Liver (tissue), 8 donors: ENCODE measurements at regions not wholly inside any gene's neighbourhood (a gene's known extent, or its start where the extent isn't known, plus 50 kb on each side); places are given as distances from the start of the nearest gene placed in this dataset.

ENCODE experiments used
- DNase-seq: peaks from one replicate; pipeline ENCODE4 v3.0.0-alpha.2; 2017; ENCODE audit warnings: low spot score
- H3K27ac ChIP-seq, 2 donors: one replicate each; pipeline ENCODE4 v1.7.0; 2013; ENCODE audit warnings: inconsistent platforms in 2 of 2, low read length in 2 of 2, control low read depth in 1 of 2, low read depth in 1 of 2, mild to moderate bottlenecking in 1 of 2
- H3K27me3 ChIP-seq, 4 donors: one replicate each; pipeline versions ENCODE4 v1.6.1 to v1.7.0; 2013; ENCODE audit warnings: low read length in 3 of 4, inconsistent platforms in 1 of 4, mild to moderate bottlenecking in 1 of 4, moderate library complexity in 1 of 4; ENCODE audit not compliant: control insufficient read depth in 4 of 4, insufficient read depth in 4 of 4
- H3K36me3 ChIP-seq, 4 donors: one replicate each; pipeline versions ENCODE4 v1.6.1 to v1.7.0; 2013; ENCODE audit warnings: low read length in 3 of 4, mild to moderate bottlenecking in 3 of 4, low read depth in 1 of 4, moderate library complexity in 1 of 4; ENCODE audit not compliant: control insufficient read depth in 4 of 4, insufficient read depth in 3 of 4
- H3K4me1 ChIP-seq, 4 donors: one replicate each; pipeline versions ENCODE4 v1.6.1 to v1.7.0; 2013; ENCODE audit warnings: low read length in 3 of 4, mild to moderate bottlenecking in 3 of 4, moderate library complexity in 1 of 4; ENCODE audit not compliant: control insufficient read depth in 4 of 4, insufficient read depth in 4 of 4
- H3K4me3 ChIP-seq, 3 donors: one replicate each; pipeline versions ENCODE4 v1.6.1 to v1.7.0; 2013; ENCODE audit warnings: low read length in 3 of 3, control low read depth in 1 of 3, low read depth in 1 of 3, mild to moderate bottlenecking in 1 of 3
- H3K9ac ChIP-seq, 2 donors: one replicate each; pipeline ENCODE4 v1.7.0; 2013; ENCODE audit warnings: low read length in 2 of 2, mild to moderate bottlenecking in 2 of 2, moderate library complexity in 2 of 2, control low read depth in 1 of 2, low read depth in 1 of 2
- H3K9me3 ChIP-seq, 4 donors: one replicate each; pipeline versions ENCODE4 v1.6.1 to v1.7.0; 2013; ENCODE audit warnings: low read length in 3 of 4; ENCODE audit not compliant: control insufficient read depth in 4 of 4
- ATF3 ChIP-seq: IDR thresholded peaks from 2 replicates; pipeline ENCODE4 v1.6.1; 2016; ENCODE audit warnings: antibody characterized with exemption
- EGR1 ChIP-seq, 2 donors: IDR thresholded peaks; 2 replicates each; pipeline ENCODE4 v1.6.1; 2016 to 2018; ENCODE audit warnings: antibody characterized with exemption in 2 of 2, low read depth in 2 of 2
- FOXA1 ChIP-seq: IDR thresholded peaks from 2 replicates; pipeline ENCODE4 v1.6.1; 2016; ENCODE audit warnings: antibody characterized with exemption
- FOXA2 ChIP-seq: IDR thresholded peaks from 2 replicates; pipeline ENCODE4 v1.6.1; 2016; ENCODE audit warnings: antibody characterized with exemption
- GABPA ChIP-seq, 2 donors: IDR thresholded peaks in 1 of 2; conservative IDR thresholded peaks in 1 of 2; 2 replicates each; pipeline ENCODE4 v1.6.1; 2016; ENCODE audit warnings: antibody characterized with exemption in 2 of 2, mild to moderate bottlenecking in 1 of 2, moderate library complexity in 1 of 2
- HNF4A ChIP-seq, 2 donors: conservative IDR thresholded peaks; 2 replicates each; pipeline ENCODE4 v1.6.1; 2016; ENCODE audit warnings: antibody characterized with exemption in 2 of 2, mild to moderate bottlenecking in 2 of 2
- HNF4G ChIP-seq: IDR thresholded peaks from 2 replicates; pipeline ENCODE4 v1.6.1; 2016; ENCODE audit warnings: antibody characterized with exemption
- JUND ChIP-seq, 2 donors: IDR thresholded peaks; 2 replicates each; pipeline ENCODE4 v1.6.1; 2016; ENCODE audit warnings: antibody characterized with exemption in 2 of 2
- MAX ChIP-seq: IDR thresholded peaks from 2 replicates; pipeline ENCODE4 v1.6.1; 2016; ENCODE audit warnings: antibody characterized with exemption
- NR2F2 ChIP-seq: IDR thresholded peaks from 2 replicates; pipeline ENCODE4 v1.6.1; 2016; ENCODE audit warnings: antibody characterized with exemption
- RAD21 ChIP-seq, 2 donors: IDR thresholded peaks; 2 replicates each; pipeline ENCODE4 v1.6.1; 2016; ENCODE audit warnings: antibody characterized with exemption in 2 of 2, mild to moderate bottlenecking in 2 of 2
- RXRA ChIP-seq, 2 donors: IDR thresholded peaks; 2 replicates each; pipeline ENCODE4 v1.6.1; 2017 to 2018; ENCODE audit warnings: antibody characterized with exemption in 2 of 2, mild to moderate bottlenecking in 1 of 2
- SP1 ChIP-seq: IDR thresholded peaks from 2 replicates; pipeline ENCODE4 v1.6.1; 2018; ENCODE audit warnings: antibody characterized with exemption, mild to moderate bottlenecking
- TAF1 ChIP-seq: conservative IDR thresholded peaks from 2 replicates; pipeline ENCODE4 v1.6.1; 2016; ENCODE audit warnings: antibody characterized with exemption, mild to moderate bottlenecking
- YY1 ChIP-seq: IDR thresholded peaks from 2 replicates; pipeline ENCODE4 v1.6.1; 2016; ENCODE audit warnings: antibody characterized with exemption, mild to moderate bottlenecking
- WGBS: extraction: QIAGEN DNeasy Blood & Tissue Kit; methylation state at CpG from one replicate; pipeline ENCODE4 v1.1.7; 2013; 5-methylcytosine and 5-hydroxymethylcytosine counted together
- TF ChIP-seq, protein P1 (sequence below): IDR thresholded peaks from 2 replicates; pipeline ENCODE4 v1.6.1; 2016; ENCODE audit warnings: antibody characterized with exemption
- TF ChIP-seq, protein P2 (sequence below): fragments of 150-350 bp; IDR thresholded peaks from 2 replicates; pipeline ENCODE4 v1.5.1; 2017; ENCODE audit warnings: improper control_type of control experiment, low read depth, low read length; ENCODE audit not compliant: missing input control
- TF ChIP-seq, protein P3 (sequence below): IDR thresholded peaks from 2 replicates; pipeline ENCODE4 v1.6.1; 2016; ENCODE audit warnings: antibody characterized with exemption, mild to moderate bottlenecking
- donor health status: healthy.
- donor health status: healthy.
- donor health status: healthy.
- donor health status: healthy.
- donor health status: healthy.

GRCh38 chr10:105494303-105494702 lies 853.2 kb downstream of the SORCS3 start:
- 55% methylated on average over 2 of the region's 2 CpGs for WGBS
- Histone ChIP-seq H3K27me3 (no peaks in the 10 kb centered on the region), H3K9me3 (no peaks in the 10 kb centered on the region), H3K4me3 (no peak overlapping the region), H3K9ac (no peak overlapping the region), H3K27ac (no peak overlapping the region), H3K36me3 (no peaks in the 10 kb centered on the region), H3K4me1 (no peaks in the 10 kb centered on the region)
- no peak for DNase-seq
- no peak for TF ChIP-seq SP1
- no peak for TF ChIP-seq RXRA (IDR thresholded peaks at IDR 0.05)

GRCh38 chr10:105473170-105473569 lies 832.1 kb downstream of the SORCS3 start:
- H3K27me3 ChIP-seq, result no peaks in the 10 kb centered on the region
- H3K9ac ChIP-seq, result no peak overlapping the region
- no peaks in the 10 kb centered on the region for H3K9me3 ChIP-seq
- no peak overlapping the region for H3K4me3 ChIP-seq
- no peaks in the 10 kb centered on the region for H3K4me1 ChIP-seq
- no peak for DNase-seq
- 52% methylated on average over 4 of the region's 4 CpGs for WGBS
- no peaks in the 10 kb centered on the region for H3K36me3 ChIP-seq
- no peak overlapping the region for H3K27ac ChIP-seq
- no peak for TF ChIP-seq RXRA (IDR thresholded peaks at IDR 0.05)
- TF ChIP-seq NR2F2, result no peak
- TF ChIP-seq EGR1 (IDR thresholded peaks at IDR 0.05; ENCODE audit: low read depth in 2 of 2), result no peak
- no peak for TF ChIP-seq HNF4A (conservative IDR thresholded peaks at IDR 0.05)
- TF ChIP-seq RAD21 (IDR thresholded peaks at IDR 0.05), result no peak
- TF ChIP-seq, protein P1, sequence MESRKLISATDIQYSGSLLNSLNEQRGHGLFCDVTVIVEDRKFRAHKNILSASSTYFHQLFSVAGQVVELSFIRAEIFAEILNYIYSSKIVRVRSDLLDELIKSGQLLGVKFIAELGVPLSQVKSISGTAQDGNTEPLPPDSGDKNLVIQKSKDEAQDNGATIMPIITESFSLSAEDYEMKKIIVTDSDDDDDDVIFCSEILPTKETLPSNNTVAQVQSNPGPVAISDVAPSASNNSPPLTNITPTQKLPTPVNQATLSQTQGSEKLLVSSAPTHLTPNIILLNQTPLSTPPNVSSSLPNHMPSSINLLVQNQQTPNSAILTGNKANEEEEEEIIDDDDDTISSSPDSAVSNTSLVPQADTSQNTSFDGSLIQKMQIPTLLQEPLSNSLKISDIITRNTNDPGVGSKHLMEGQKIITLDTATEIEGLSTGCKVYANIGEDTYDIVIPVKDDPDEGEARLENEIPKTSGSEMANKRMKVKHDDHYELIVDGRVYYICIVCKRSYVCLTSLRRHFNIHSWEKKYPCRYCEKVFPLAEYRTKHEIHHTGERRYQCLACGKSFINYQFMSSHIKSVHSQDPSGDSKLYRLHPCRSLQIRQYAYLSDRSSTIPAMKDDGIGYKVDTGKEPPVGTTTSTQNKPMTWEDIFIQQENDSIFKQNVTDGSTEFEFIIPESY, result no peak

- Histone ChIP-seq H3K27me3 (no peaks in the 10 kb centered on the region), H3K9me3 (no peaks in the 10 kb centered on the region), H3K4me1 (no peaks in the 10 kb centered on the region), H3K9ac (no peak overlapping the region), H3K27ac (no peak overlapping the region), H3K4me3 (no peak overlapping the region), H3K36me3 (no peaks in the 10 kb centered on the region)
- no peak for DNase-seq
- WGBS, result 17% methylated on average over 1 of the region's 1 CpG
- TF ChIP-seq FOXA2, result no peak
- TF ChIP-seq, protein P2, sequence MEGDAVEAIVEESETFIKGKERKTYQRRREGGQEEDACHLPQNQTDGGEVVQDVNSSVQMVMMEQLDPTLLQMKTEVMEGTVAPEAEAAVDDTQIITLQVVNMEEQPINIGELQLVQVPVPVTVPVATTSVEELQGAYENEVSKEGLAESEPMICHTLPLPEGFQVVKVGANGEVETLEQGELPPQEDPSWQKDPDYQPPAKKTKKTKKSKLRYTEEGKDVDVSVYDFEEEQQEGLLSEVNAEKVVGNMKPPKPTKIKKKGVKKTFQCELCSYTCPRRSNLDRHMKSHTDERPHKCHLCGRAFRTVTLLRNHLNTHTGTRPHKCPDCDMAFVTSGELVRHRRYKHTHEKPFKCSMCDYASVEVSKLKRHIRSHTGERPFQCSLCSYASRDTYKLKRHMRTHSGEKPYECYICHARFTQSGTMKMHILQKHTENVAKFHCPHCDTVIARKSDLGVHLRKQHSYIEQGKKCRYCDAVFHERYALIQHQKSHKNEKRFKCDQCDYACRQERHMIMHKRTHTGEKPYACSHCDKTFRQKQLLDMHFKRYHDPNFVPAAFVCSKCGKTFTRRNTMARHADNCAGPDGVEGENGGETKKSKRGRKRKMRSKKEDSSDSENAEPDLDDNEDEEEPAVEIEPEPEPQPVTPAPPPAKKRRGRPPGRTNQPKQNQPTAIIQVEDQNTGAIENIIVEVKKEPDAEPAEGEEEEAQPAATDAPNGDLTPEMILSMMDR, result no peak
- TF ChIP-seq FOXA1, result no peak
- TF ChIP-seq, protein P1, result no peak
- no peak for TF ChIP-seq RXRA (IDR thresholded peaks at IDR 0.05)
- TF ChIP-seq GABPA (IDR thresholded peaks at IDR 0.05 in 1 of 2, conservative IDR thresholded peaks at IDR 0.05 in 1 of 2), result no peak
- TF ChIP-seq EGR1 (IDR thresholded peaks at IDR 0.05; ENCODE audit: low read depth in 2 of 2), result no peak
- TF ChIP-seq ATF3, result no peak
- no peak for TF ChIP-seq NR2F2
- TF ChIP-seq MAX, result no peak
- no peak for TF ChIP-seq RAD21 (IDR thresholded peaks at IDR 0.05)
- TF ChIP-seq SP1, result no peak
- TF ChIP-seq HNF4G, result no peak
- TF ChIP-seq HNF4A (conservative IDR thresholded peaks at IDR 0.05), result no peak
- TF ChIP-seq, protein P3, sequence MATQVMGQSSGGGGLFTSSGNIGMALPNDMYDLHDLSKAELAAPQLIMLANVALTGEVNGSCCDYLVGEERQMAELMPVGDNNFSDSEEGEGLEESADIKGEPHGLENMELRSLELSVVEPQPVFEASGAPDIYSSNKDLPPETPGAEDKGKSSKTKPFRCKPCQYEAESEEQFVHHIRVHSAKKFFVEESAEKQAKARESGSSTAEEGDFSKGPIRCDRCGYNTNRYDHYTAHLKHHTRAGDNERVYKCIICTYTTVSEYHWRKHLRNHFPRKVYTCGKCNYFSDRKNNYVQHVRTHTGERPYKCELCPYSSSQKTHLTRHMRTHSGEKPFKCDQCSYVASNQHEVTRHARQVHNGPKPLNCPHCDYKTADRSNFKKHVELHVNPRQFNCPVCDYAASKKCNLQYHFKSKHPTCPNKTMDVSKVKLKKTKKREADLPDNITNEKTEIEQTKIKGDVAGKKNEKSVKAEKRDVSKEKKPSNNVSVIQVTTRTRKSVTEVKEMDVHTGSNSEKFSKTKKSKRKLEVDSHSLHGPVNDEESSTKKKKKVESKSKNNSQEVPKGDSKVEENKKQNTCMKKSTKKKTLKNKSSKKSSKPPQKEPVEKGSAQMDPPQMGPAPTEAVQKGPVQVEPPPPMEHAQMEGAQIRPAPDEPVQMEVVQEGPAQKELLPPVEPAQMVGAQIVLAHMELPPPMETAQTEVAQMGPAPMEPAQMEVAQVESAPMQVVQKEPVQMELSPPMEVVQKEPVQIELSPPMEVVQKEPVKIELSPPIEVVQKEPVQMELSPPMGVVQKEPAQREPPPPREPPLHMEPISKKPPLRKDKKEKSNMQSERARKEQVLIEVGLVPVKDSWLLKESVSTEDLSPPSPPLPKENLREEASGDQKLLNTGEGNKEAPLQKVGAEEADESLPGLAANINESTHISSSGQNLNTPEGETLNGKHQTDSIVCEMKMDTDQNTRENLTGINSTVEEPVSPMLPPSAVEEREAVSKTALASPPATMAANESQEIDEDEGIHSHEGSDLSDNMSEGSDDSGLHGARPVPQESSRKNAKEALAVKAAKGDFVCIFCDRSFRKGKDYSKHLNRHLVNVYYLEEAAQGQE, result no peak
- TF ChIP-seq TAF1, result no peak
- TF ChIP-seq YY1, result no peak
- no peak for TF ChIP-seq JUND (IDR thresholded peaks at IDR 0.05)
These were observed 827.7 kb downstream of the SORCS3 start for GRCh38 chr10:105468759-105469158.
